ENCODE measurements at regions not wholly inside any gene's neighbourhood (a gene's known extent, or its start where the extent isn't known, plus 50 kb on each side); places are given as distances from the start of the nearest gene placed in this dataset.

- Histone ChIP-seq H3K36me3 (ENCODE audit: control insufficient read depth, low read length) (no peaks in the 10 kb centered on the region), H3K4me2 (ENCODE audit: low read length) (no peak overlapping the region), H3K79me2 (ENCODE audit: control insufficient read depth, low read length) (no peaks in the 10 kb centered on the region), H3K27me3 (ENCODE audit: control insufficient read depth, low read length) (no peaks in the 10 kb centered on the region), H3K9me2 (replicated peaks; ENCODE audit: control insufficient read depth, low read length) (no peaks in the 10 kb centered on the region; the same call in 1 of the 2 replicates), H3K27ac (ENCODE audit: low read depth, low read length) (no peak overlapping the region), H3K9me3 (ENCODE audit: control insufficient read depth, insufficient read depth, low read length) (no peaks in the 10 kb centered on the region), H4K20me1 (ENCODE audit: control insufficient read depth, insufficient read depth, low read depth, low read length) (no peaks in the 10 kb centered on the region), H3F3A (ENCODE audit: control insufficient read depth, insufficient read depth) (no peaks in the 10 kb centered on the region), H3K4me3 (ENCODE audit: low read length) (no peak overlapping the region), H3K4me1 (ENCODE audit: control insufficient read depth, low read length) (no peaks in the 10 kb centered on the region)
- no peak for TF ChIP-seq CTCF (IDR thresholded peaks at IDR 0.05; ENCODE audit: low read depth, low read length, poor library complexity, severe bottlenecking)
- no peak for TF ChIP-seq EZH2phosphoT487 (IDR thresholded peaks at IDR 0.05; ENCODE audit: borderline replicate concordance, low read length)
Observed at GRCh38 chr5:29002481-29002880, 1964.1 kb upstream of the CDH9 start.

GRCh38 chr5:29001666-29002065 is 1963.3 kb upstream of the CDH9 start:
- H3K27ac ChIP-seq (ENCODE audit: low read depth, low read length): no peak overlapping the region
- no peaks in the 10 kb centered on the region for H4K20me1 ChIP-seq (ENCODE audit: control insufficient read depth, insufficient read depth, low read depth, low read length)
- no peaks in the 10 kb centered on the region for H3F3A ChIP-seq (ENCODE audit: control insufficient read depth, insufficient read depth)
- no peak overlapping the region for H3K4me3 ChIP-seq (ENCODE audit: low read length)
- no peaks in the 10 kb centered on the region for H3K79me2 ChIP-seq (ENCODE audit: control insufficient read depth, low read length)
- H3K27me3 ChIP-seq (ENCODE audit: control insufficient read depth, low read length): no peaks in the 10 kb centered on the region
- no peaks in the 10 kb centered on the region; the same call in 1 of the 2 replicates for H3K9me2 ChIP-seq (replicated peaks; ENCODE audit: control insufficient read depth, low read length)
- H3K4me1 ChIP-seq (ENCODE audit: control insufficient read depth, low read length): no peaks in the 10 kb centered on the region
- H3K9me3 ChIP-seq (ENCODE audit: control insufficient read depth, insufficient read depth, low read length): no peaks in the 10 kb centered on the region
- H3K36me3 ChIP-seq (ENCODE audit: control insufficient read depth, low read length): no peaks in the 10 kb centered on the region
- TF ChIP-seq CTCF (IDR thresholded peaks at IDR 0.05; ENCODE audit: low read depth, low read length, poor library complexity, severe bottlenecking) (no peak), EZH2phosphoT487 (IDR thresholded peaks at IDR 0.05; ENCODE audit: borderline replicate concordance, low read length) (no peak)
- H3K4me2 ChIP-seq (ENCODE audit: low read length): no peak overlapping the region

GRCh38 chr5:28984639-28985038 is 1946.3 kb upstream of the CDH9 start:
- no peaks in the 10 kb centered on the region for H3K36me3 ChIP-seq (ENCODE audit: control insufficient read depth, low read length)
- no peak overlapping the region for H3K4me3 ChIP-seq (ENCODE audit: low read length)
- no peak overlapping the region for H3K4me2 ChIP-seq (ENCODE audit: low read length)
- no peaks in the 10 kb centered on the region for H3K27me3 ChIP-seq (ENCODE audit: control insufficient read depth, low read length)
- H3K4me1 ChIP-seq (ENCODE audit: control insufficient read depth, low read length): no peaks in the 10 kb centered on the region
- no peak overlapping the region for H3K27ac ChIP-seq (ENCODE audit: low read depth, low read length)
- H3K9me3 ChIP-seq (ENCODE audit: control insufficient read depth, insufficient read depth, low read length): no peaks in the 10 kb centered on the region
- H3F3A ChIP-seq (ENCODE audit: control insufficient read depth, insufficient read depth): no peaks in the 10 kb centered on the region
- no peaks in the 10 kb centered on the region for H3K9me2 ChIP-seq (replicated peaks; ENCODE audit: control insufficient read depth, low read length)
- no peaks in the 10 kb centered on the region for H3K79me2 ChIP-seq (ENCODE audit: control insufficient read depth, low read length)
- TF ChIP-seq CTCF (IDR thresholded peaks at IDR 0.05; ENCODE audit: low read depth, low read length, poor library complexity, severe bottlenecking): no peak
- no peak for TF ChIP-seq EZH2phosphoT487 (IDR thresholded peaks at IDR 0.05; ENCODE audit: borderline replicate concordance, low read length)
- no peaks in the 10 kb centered on the region for H4K20me1 ChIP-seq (ENCODE audit: control insufficient read depth, insufficient read depth, low read depth, low read length)

- Histone ChIP-seq H3F3A (ENCODE audit: control insufficient read depth, insufficient read depth) (no peaks in the 10 kb centered on the region), H3K9me3 (ENCODE audit: control insufficient read depth, insufficient read depth, low read length) (no peaks in the 10 kb centered on the region), H3K27me3 (ENCODE audit: control insufficient read depth, low read length) (no peaks in the 10 kb centered on the region), H3K4me1 (ENCODE audit: control insufficient read depth, low read length) (no peaks in the 10 kb centered on the region), H3K4me3 (ENCODE audit: low read length) (no peak overlapping the region), H3K36me3 (ENCODE audit: control insufficient read depth, low read length) (no peaks in the 10 kb centered on the region), H3K9me2 (replicated peaks; ENCODE audit: control insufficient read depth, low read length) (no peaks in the 10 kb centered on the region), H3K4me2 (ENCODE audit: low read length) (no peak overlapping the region), H3K27ac (ENCODE audit: low read depth, low read length) (no peak overlapping the region), H4K20me1 (ENCODE audit: control insufficient read depth, insufficient read depth, low read depth, low read length) (no peaks in the 10 kb centered on the region), H3K79me2 (ENCODE audit: control insufficient read depth, low read length) (no peaks in the 10 kb centered on the region)
- TF ChIP-seq EZH2phosphoT487 (IDR thresholded peaks at IDR 0.05; ENCODE audit: borderline replicate concordance, low read length) (no peak), CTCF (IDR thresholded peaks at IDR 0.05; ENCODE audit: low read depth, low read length, poor library complexity, severe bottlenecking) (no peak)
Observed at GRCh38 chr5:28975508-28975907, 1937.1 kb upstream of the CDH9 start.
